ENCODE measurements at regions not wholly inside any gene's neighbourhood (a gene's known extent, or its start where the extent isn't known, plus 50 kb on each side); places are given as distances from the start of the nearest gene placed in this dataset.

DNA sequence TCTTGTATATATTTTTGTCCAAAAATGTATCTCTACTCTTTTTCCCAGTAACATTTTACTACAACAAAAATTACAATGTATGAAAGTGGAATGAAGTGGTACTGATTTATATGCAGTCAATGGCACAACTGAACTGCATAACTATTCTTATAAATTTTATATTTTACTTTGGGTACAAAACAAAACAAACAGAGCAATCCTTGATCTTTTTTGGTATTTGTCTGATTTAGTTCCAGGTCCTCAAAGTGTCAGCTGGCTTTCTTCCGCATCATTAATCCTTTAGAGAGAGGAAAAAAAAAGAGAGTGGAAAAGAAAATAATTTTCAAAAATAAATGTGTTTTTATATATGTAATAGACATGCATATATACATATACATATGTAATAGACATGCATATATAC lies 252.4 kb upstream of the SLIT2 start:
- TF ChIP-seq, protein P1, sequence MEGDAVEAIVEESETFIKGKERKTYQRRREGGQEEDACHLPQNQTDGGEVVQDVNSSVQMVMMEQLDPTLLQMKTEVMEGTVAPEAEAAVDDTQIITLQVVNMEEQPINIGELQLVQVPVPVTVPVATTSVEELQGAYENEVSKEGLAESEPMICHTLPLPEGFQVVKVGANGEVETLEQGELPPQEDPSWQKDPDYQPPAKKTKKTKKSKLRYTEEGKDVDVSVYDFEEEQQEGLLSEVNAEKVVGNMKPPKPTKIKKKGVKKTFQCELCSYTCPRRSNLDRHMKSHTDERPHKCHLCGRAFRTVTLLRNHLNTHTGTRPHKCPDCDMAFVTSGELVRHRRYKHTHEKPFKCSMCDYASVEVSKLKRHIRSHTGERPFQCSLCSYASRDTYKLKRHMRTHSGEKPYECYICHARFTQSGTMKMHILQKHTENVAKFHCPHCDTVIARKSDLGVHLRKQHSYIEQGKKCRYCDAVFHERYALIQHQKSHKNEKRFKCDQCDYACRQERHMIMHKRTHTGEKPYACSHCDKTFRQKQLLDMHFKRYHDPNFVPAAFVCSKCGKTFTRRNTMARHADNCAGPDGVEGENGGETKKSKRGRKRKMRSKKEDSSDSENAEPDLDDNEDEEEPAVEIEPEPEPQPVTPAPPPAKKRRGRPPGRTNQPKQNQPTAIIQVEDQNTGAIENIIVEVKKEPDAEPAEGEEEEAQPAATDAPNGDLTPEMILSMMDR (IDR thresholded peaks at IDR 0.05), result no peak
- TF ChIP-seq POLR2A (IDR thresholded peaks at IDR 0.05), result no peak

All from adrenal gland (tissue), 5 donors.